Tibial nerve (tissue), 4 donors: ENCODE measurements at regions not wholly inside any gene's neighbourhood (a gene's known extent, or its start where the extent isn't known, plus 50 kb on each side); places are given as distances from the start of the nearest gene placed in this dataset.

Experiments
- CTCF ChIP-seq, 5 experiments: fragments of 200-600 bp in 3 of 5; fragments of 450-650 bp in 2 of 5; sonication (generic) in 3 of 5; IDR thresholded peaks; one replicate each; pipeline ENCODE4 v1.5.1; 2016 to 2019; ENCODE audit warnings: antibody characterized with exemption in 5 of 5, mild to moderate bottlenecking in 3 of 5, moderate library complexity in 2 of 5
- EP300 ChIP-seq, 2 donors: sonication (generic); formaldehyde crosslinking; IDR thresholded peaks; one replicate each; pipeline ENCODE4 v1.6.1; 2017; ENCODE audit warnings: antibody characterized with exemption in 2 of 2, mild to moderate bottlenecking in 1 of 2
- POLR2A ChIP-seq, 2 donors: fragments of 450-650 bp; IDR thresholded peaks; one replicate each; pipeline ENCODE4 v1.6.1; 2017; ENCODE audit warnings: antibody characterized with exemption in 2 of 2, mild to moderate bottlenecking in 2 of 2, moderate library complexity in 2 of 2

- no peak for TF ChIP-seq CTCF (IDR thresholded peaks at IDR 0.05)
- no peak for TF ChIP-seq EP300 (IDR thresholded peaks at IDR 0.05)
- no peak for TF ChIP-seq POLR2A (IDR thresholded peaks at IDR 0.05)
These were observed 216.6 kb downstream of the MRPL39 start for GRCh38 chr21:25390701-25391100.
